ENCODE measurements at regions not wholly inside any gene's neighbourhood (a gene's known extent, or its start where the extent isn't known, plus 50 kb on each side); places are given as distances from the start of the nearest gene placed in this dataset.
A peak's percentile ranks its signal among the peaks of the same experiment; 100 is the strongest.

GRCh38 chr11:26231252-26231661, 100.7 kb upstream of the ANO3 start:
- no peak for DNase-seq (ENCODE audit: low read depth in 2 of 2)

DNA sequence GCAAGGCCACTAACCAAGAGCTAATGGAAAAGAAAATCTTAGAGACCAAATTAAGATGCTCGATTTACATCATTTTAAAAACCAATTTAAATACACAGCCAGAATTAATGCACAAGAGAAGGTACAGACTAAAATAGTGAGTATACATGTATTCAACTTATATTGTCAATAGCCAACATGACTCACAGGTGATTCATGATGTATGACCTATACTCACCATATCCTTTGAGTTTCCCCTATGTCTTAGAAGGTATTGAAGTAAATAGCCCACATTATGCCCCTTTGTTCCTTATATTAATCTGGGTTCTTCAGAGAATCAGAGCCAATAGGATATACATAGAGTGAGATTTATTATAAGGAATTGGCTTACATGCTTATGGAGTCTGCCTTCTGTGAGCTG, 97.5 kb upstream of the ANO3 start:
- DNase-seq (ENCODE audit: low read depth in 2 of 2): no peak

DNA sequence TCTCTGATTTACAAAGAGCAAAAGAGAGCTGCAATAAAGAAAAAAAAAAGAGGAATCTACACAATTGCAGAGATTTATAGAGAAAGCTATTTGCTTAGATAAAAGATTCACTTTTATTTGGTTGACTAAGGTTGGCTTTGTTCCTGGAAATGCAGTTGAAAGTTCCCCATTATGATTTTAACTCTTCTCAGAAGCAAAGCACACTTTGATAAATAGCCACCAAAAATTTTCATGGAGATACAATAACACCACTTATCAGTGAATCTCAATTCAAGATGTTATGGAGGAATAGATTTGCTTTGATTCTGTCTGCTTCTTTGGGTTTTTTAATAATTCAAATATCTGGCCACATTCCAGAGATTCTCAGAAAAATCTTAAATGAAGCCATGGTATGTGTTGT, 88.5 kb upstream of the ANO3 start:
- DNase-seq (ENCODE audit: low read depth in 2 of 2): no peak

- no peak for DNase-seq (ENCODE audit: low read depth in 2 of 2)
Measured at GRCh38 chr11:26244207-26244606, 87.7 kb upstream of the ANO3 start.

GRCh38 chr11:26245046-26245445, 86.9 kb upstream of the ANO3 start:
- no peak for DNase-seq (ENCODE audit: low read depth in 2 of 2)

- DNase-seq (ENCODE audit: low read depth in 2 of 2): no peak
Measured at GRCh38 chr11:26247340-26247739, 84.6 kb upstream of the ANO3 start.

- no peak for DNase-seq (ENCODE audit: low read depth in 2 of 2)
Measured at GRCh38 chr11:26248661-26249060, 83.3 kb upstream of the ANO3 start.

- DNase-seq (ENCODE audit: low read depth in 2 of 2): no peak
Measured at GRCh38 chr11:26254378-26254777, 77.6 kb upstream of the ANO3 start.

GRCh38 chr11:26263769-26264168, 68.2 kb upstream of the ANO3 start:
- DNase-seq (ENCODE audit: low read depth in 2 of 2): no peak

- DNase-seq (ENCODE audit: low read depth in 2 of 2): no peak
Measured at GRCh38 chr11:26264266-26264665, 67.7 kb upstream of the ANO3 start.

- no peak for DNase-seq (ENCODE audit: low read depth in 2 of 2)
Measured at GRCh38 chr11:26268980-26269660, 62.8 kb upstream of the ANO3 start.

- DNase-seq (ENCODE audit: low read depth in 2 of 2): no peak
Measured at GRCh38 chr11:26271666-26272065, 60.3 kb upstream of the ANO3 start.

- peak in 1 of 2 donors; percentile 19 for DNase-seq (ENCODE audit: low read depth in 2 of 2)
Measured at GRCh38 chr11:26276798-26277424, 55.0 kb upstream of the ANO3 start.

DNA sequence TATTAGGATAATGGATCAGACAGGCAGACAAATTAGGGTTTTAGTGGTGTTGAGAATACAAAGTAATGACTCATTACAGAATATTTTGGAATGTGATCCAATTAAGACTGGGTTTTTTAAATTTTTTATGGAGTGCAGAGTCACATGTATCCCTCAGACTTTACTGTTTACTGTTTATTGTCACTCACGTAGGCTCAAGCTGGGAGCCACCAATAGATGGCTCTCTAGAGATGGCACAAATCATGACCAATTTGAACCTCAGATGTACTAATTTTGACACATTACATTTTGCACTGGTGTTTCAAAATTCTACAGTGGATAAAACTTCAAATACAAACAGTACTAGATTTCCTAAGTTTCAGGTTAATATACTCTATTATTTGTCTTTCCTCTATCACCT, 53.6 kb upstream of the ANO3 start:
- no peak for DNase-seq (ENCODE audit: low read depth in 2 of 2)
